ENCODE measurements at regions not wholly inside any gene's neighbourhood (a gene's known extent, or its start where the extent isn't known, plus 50 kb on each side); places are given as distances from the start of the nearest gene placed in this dataset.

DNA sequence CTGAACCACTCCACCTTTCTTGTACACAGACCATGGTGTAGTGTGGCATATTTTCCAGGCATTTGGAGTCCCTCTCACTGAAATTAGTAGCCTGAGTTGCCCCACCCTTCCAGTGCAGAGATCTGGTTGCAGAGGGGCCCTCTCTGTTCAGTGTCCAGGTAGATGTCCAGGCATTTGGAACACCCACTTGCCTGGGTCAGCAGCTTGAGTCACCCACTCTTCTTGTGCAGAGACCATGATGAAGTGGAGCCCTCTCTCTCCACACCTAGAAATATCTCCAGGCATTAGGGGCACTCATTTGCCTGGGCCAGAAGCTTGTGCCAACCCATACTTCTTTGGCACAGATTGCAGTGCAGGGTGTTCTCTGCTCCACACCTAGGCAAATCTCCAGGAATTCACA is 2733.3 kb downstream of the PCDH7 start:
- H3K79me2 ChIP-seq (ENCODE audit: insufficient read depth, low read length): no peaks in the 10 kb centered on the region
- no peak overlapping the region for H2BK15ac ChIP-seq (ENCODE audit: low read depth, low read length)
- Mint-ChIP-seq H3K4me1 (peaks cover 3 to 6% of the 10 kb centered on the region in 2 experiments), H3K9me3 (peaks cover 0 to 8% of the 10 kb centered on the region in 2 experiments; a peak in 4 of 5 replicates), H3K36me3 (ENCODE audit: insufficient read depth in 1 of 3, low read depth in 3 of 3) (peaks cover 0 to 4% (median 0%) of the 10 kb centered on the region in 3 experiments; a peak in 2 of 7 replicates), H3K4me3 (no peak overlapping the region), H3K27me3 (ENCODE audit: low read depth) (no peaks in the 10 kb centered on the region), H3K27ac (no peak overlapping the region)
- no peak overlapping the region for H3K23ac ChIP-seq (ENCODE audit: insufficient read length, low read depth, low read length)
- no peak overlapping the region for H2AK5ac ChIP-seq (ENCODE audit: insufficient read length, low read length)
- no peak overlapping the region for H2BK12ac ChIP-seq (ENCODE audit: insufficient read length, low read depth, low read length)
- no peak overlapping the region for H2BK20ac ChIP-seq (ENCODE audit: low read depth, low read length, poor library complexity, severe bottlenecking)
- no peaks in the 10 kb centered on the region for H3K9me3 ChIP-seq (ENCODE audit: control insufficient read depth, low read depth, low read length)
- no peak for DNase-seq
- no peak overlapping the region for H4K8ac ChIP-seq (replicated peaks; ENCODE audit: insufficient read length, low read depth, low read length)
- H3K56ac ChIP-seq (ENCODE audit: insufficient read length, low read depth, low read length): no peak overlapping the region
- H4K20me1 ChIP-seq (ENCODE audit: control insufficient read depth, insufficient read depth, insufficient read length): no peaks in the 10 kb centered on the region
- H3K14ac ChIP-seq (ENCODE audit: insufficient read depth, low read length): no peak overlapping the region
- no peak overlapping the region for H3K4me2 ChIP-seq (ENCODE audit: insufficient read depth, insufficient read length, low read length)
- H3K9ac ChIP-seq (ENCODE audit: extremely low read depth, insufficient read length, low read length): no peak overlapping the region
- no peaks in the 10 kb centered on the region for H3K4me1 ChIP-seq (ENCODE audit: insufficient read depth, low read length)
- H3K27ac ChIP-seq (ENCODE audit: insufficient read length, low read depth, low read length): no peak overlapping the region
- H4K91ac ChIP-seq (ENCODE audit: insufficient read length, low read depth, low read length): no peak overlapping the region
- H2BK120ac ChIP-seq (ENCODE audit: low read depth, low read length, poor library complexity, severe bottlenecking): no peak overlapping the region
- H2BK5ac ChIP-seq (ENCODE audit: insufficient read length, low read length): no peak overlapping the region
- no peaks in the 10 kb centered on the region for H3K23me2 ChIP-seq (ENCODE audit: insufficient read length, low read depth, low read length, poor library complexity, severe bottlenecking)
- H3K18ac ChIP-seq (ENCODE audit: insufficient read length, low read depth, low read length): no peak overlapping the region
- H3K27me3 ChIP-seq (ENCODE audit: insufficient read depth, low read length): no peaks in the 10 kb centered on the region
- H3K4ac ChIP-seq (ENCODE audit: low read depth, low read length): no peak overlapping the region
- H4K5ac ChIP-seq (ENCODE audit: insufficient read length, low read depth, low read length): no peak overlapping the region
- H3K79me1 ChIP-seq (ENCODE audit: insufficient read depth, low read depth, low read length, poor library complexity, severe bottlenecking): no peaks in the 10 kb centered on the region
- H3T11ph ChIP-seq (ENCODE audit: low read length): no peak overlapping the region
- no peak overlapping the region for H2AFZ ChIP-seq (ENCODE audit: low read length)
- TF ChIP-seq, protein P1, sequence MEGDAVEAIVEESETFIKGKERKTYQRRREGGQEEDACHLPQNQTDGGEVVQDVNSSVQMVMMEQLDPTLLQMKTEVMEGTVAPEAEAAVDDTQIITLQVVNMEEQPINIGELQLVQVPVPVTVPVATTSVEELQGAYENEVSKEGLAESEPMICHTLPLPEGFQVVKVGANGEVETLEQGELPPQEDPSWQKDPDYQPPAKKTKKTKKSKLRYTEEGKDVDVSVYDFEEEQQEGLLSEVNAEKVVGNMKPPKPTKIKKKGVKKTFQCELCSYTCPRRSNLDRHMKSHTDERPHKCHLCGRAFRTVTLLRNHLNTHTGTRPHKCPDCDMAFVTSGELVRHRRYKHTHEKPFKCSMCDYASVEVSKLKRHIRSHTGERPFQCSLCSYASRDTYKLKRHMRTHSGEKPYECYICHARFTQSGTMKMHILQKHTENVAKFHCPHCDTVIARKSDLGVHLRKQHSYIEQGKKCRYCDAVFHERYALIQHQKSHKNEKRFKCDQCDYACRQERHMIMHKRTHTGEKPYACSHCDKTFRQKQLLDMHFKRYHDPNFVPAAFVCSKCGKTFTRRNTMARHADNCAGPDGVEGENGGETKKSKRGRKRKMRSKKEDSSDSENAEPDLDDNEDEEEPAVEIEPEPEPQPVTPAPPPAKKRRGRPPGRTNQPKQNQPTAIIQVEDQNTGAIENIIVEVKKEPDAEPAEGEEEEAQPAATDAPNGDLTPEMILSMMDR (conservative IDR thresholded peaks at IDR 0.05): no peak

All from H9 (cell line).